ENCODE measurements at regions not wholly inside any gene's neighbourhood (a gene's known extent, or its start where the extent isn't known, plus 50 kb on each side); places are given as distances from the start of the nearest gene placed in this dataset.

DNA sequence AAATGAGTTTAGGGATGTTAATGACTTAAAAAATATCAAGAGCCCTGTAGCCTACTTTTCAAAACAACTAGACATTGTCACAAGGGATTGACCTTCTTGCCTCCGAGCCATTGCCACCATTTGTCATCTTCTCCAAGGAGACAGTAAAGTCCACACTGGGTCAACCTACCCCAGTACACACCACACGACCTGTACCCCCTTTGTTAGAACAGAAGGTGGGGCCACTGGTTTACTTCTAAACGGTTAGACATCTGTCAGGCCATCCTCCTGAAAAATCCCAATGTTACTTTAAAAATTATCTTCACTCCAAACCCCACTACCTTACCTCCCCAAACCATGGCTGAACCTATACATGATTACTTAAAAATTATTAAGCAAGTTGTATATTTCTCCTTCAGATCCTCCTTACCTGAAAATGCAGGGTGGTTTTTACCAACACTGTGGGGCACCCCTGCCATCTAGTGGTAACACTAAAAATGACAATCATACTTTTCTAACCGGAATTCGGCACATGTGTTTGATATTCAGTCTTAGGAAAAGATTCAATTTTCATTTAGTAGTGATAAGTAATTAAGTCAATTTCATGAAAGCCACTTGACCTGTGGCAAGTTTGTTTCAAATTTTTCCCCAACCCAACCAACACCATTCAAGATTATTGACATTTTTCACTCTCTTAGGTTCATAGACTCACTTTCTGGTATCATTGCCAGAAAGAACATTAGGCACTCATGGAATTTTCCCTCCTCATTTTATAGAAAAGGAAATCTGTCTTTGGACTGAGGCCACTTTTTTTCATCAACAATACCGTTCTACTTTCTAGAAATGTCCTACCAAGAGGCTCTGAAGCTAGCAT is 265.3 kb upstream of the PKDCC start:
- TF ChIP-seq POLR2A (IDR thresholded peaks at IDR 0.05; ENCODE audit: low read depth, low read length) (no peak), POLR2AphosphoS5 (IDR thresholded peaks at IDR 0.05; ENCODE audit: low read depth, low read length) (no peak), SPI1 (IDR thresholded peaks at IDR 0.05; ENCODE audit: low read depth, low read length) (no peak)
